ENCODE measurements at regions not wholly inside any gene's neighbourhood (a gene's known extent, or its start where the extent isn't known, plus 50 kb on each side); places are given as distances from the start of the nearest gene placed in this dataset.
"Not testable (repeated sequence)": the region's sequence is repeated elsewhere in the genome, so short reads cannot be mapped to it uniquely, and the experiment has no call there.

GRCh38 chr2:238723740-238724320, 124.1 kb upstream of the TWIST2 start:
- DNase-seq (ENCODE audit: low spot score), result not testable (repeated sequence)

DNA sequence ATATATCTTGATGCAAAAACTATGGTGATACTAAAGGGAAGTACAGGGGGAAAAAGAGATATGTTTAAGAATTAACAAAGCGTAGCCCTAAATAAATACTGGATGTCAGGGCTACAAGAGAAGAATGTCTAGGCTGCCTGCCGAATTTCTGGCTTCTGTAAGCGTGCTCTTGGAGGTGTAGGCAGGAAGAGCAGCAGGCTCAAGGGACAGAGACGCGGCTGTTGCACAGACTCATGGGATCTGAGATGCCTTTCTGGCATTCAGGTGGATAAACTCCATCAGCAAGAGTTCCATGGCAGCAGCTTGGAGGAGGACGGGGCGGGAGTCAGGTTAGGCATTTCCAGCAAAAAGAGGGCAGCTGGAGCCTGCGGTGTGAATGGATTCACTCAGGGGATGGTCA, 123.2 kb upstream of the TWIST2 start:
- DNase-seq (ENCODE audit: low spot score), result no peak

GRCh38 chr2:238725298-238725697, 122.6 kb upstream of the TWIST2 start:
- no peak for DNase-seq (ENCODE audit: low spot score)

DNA sequence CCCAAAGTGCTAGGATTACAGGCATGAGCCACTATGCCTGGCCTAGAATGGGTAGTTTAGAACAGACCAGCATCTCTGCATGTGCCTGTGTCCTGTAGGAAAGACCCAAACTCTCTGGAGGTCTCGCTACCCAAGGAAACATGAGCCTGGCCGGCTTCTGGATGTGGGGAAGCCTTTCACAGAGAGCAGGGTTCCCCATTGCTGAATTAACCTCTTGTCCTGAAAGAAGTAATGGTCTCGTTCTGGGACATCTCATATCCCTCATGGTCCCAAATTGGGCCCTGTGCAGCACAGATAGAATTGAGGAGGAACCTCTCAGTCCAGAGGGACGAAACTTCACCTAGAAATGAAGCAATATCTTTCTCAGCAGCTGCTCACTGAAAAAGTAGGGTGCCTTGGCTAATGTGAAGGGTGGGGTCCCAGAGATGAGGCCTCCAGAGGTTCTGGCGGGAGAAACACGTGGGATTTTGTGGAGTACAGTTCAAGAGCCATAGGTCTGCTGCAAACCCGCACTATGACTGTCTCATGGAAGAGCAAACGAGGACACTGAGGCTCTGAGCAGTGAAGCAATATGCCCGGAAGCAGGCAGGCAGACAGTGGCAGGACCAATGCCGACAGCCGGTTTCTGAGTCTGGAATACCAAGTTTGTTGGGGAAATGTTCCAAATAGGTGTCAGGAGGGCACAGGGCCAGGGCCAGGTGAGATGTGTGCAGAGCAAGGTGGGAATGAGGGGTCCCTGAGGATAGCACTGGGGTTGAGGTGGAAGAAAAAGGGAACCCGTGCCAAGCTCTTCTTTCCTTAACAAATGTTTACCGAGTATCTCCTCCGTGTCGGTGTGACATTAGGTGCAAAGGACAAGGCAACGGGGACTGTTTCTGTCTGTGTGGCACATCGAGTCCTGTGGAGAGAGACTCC, 121.0 kb upstream of the TWIST2 start:
- no peak for DNase-seq (ENCODE audit: low spot score)

GRCh38 chr2:238727585-238728329, 120.1 kb upstream of the TWIST2 start:
- DNase-seq (ENCODE audit: low spot score), result no peak

DNA sequence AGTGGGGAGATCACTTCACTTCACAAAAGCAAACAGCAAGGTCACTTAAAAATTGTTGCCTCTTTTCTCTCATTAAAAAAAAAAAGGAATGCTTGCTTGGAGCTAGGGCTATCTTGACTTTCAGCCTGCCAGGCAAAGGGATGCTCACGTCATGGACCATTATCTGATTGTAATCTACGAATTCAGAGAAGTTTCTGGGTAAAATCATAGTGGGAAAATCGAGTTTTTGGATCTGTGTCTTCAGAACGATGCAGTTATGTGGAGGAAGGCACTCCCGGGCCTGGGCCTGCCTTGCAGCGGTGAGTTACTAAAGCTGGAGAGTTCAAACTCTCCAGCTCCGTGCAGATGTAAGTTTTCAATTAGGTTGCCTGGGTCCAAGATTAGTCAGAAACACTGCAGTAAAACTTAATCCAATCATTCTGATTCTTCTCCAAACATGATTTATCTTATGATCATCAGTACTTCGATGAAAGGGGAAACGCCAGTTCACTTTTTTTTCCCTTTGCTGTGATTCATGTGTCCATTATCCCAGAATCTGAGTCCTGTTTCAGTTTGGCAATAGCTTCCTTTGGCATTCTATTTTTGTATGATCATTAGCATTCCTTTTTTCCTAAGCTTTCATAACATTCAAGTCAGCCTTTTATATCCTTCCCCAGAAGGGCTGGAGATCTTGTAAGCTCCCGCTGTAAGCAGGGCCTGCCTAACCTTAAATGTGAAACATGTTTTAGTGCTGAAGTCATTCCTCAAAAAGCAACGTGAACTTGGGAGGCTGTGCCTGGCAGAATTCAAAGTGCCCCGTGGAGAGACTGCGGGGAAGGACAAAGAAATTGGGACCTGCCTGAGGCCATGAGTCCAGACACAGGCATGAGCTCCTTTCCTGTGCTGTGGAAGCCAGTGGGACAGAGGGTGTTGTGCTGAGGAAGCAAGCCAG, 119.3 kb upstream of the TWIST2 start:
- no peak for DNase-seq (ENCODE audit: low spot score)

GRCh38 chr2:238729261-238729935, 118.5 kb upstream of the TWIST2 start:
- no peak for DNase-seq (ENCODE audit: low spot score)

DNA sequence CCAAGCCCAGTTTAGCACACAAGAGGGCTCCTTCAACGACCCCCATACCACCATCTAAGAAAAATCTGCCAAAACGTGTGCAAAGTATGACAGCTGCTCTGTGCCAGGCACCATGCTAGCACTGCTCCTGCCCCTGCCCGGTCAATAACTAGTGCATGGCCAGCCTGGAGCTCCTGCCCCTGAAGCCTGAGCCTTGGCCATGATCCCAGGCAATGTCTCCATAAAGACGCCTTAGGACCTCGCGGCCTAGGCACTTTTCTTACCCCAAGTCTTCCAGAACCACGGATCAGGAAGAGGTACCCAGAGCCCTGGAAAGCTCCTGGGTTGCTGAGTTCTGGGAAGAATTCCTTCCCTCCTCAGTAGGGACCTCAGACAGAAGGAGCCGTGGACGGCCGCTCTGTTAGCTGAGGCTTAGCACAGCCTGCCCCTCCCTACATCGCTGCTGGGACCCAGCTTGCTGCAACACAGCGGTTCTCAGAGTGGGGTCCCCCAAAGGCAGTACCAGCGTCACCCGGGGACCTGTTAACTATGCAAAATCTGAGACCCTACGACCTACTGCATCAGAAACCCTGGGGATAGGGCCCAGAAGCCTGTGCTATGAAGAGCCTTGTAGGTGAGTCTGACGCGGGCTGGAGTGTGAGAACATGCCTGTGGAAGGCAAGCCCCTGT, 117.8 kb upstream of the TWIST2 start:
- DNase-seq (ENCODE audit: low spot score), result no peak

- DNase-seq (ENCODE audit: low spot score), result no peak
Measured at GRCh38 chr2:238730881-238731280, 117.0 kb upstream of the TWIST2 start.

DNA sequence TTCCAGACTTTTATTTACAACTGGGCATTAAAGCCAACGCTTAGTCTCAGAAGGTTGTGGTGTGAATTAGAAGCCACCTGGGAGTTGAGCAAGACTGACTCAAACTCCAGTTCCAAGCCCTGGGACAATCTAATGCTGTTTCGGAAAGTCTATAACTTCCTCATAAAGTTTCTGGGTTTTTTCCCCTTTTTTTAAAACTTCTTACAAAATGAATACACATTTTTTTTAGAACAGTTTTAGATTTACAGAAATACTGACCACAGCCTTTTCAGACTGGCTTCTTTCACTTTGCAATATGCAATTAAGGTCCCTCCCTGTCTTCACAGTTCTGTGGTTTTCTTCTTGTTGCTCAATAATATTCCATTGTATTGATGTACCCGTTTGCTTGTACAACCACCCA, 115.9 kb upstream of the TWIST2 start:
- no peak for DNase-seq (ENCODE audit: low spot score)

DNA sequence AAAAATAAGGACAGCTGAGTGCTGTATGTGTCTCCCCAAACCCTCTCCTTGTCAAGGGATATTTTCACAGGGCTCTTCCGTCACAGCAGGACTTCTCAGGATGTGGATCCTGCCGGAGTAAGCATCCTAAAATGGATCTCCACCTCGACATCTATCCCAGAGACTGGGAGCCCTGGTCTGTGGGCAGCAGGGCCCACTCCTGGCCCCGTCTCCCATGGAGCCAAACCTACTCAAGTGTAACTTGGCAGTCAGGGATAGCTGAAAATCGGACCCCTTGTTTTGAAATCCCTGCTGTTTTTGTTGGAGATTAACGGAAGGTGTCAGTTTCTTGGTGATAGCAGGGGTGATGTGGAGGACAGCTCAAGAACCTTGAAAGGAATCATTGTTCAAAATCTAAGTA, 109.0 kb upstream of the TWIST2 start:
- no peak for DNase-seq (ENCODE audit: low spot score)

DNA sequence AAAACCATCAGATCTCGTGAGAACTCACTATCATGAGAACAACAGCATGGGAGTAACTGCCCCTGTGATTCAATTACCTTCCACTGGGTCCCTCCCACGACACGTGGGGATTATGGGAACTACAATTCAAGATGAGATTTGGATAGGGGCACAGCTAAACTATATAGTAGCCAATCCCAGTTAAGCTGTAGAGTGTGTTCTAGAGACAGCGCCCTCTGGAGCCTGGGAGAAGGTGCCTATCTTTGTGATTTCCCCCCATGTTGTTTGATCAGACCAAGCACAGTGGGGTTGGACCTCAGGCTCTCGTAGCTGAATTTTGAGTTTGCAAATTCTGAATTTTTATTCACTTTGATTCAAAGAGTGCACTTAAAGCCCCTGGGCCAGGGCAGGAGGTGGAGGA, 108.2 kb upstream of the TWIST2 start:
- DNase-seq (ENCODE audit: low spot score), result no peak

DNA sequence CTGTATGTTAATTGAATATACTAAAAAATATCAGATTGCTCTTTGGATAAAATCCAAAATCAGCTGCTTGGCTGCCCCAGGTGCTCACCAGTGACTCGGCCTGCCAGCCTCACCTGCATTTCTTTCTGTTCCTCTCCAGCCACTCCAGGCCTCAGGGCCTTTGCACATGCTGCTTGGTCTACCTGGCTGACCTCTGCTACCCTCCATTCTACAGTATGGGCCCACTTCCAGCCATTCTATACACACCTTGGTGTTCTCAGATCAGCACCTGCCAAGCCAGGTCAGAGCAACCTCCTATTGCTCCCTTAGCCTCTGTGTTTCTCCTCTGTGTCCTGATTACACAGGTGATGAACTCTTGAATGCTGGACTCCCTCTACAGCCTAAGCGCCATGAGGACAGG, 106.6 kb upstream of the TWIST2 start:
- DNase-seq (ENCODE audit: low spot score), result no peak

GRCh38 chr2:238742066-238742465, 105.8 kb upstream of the TWIST2 start:
- no peak for DNase-seq (ENCODE audit: low spot score)

- no peak for DNase-seq (ENCODE audit: low spot score)
Measured at GRCh38 chr2:238742664-238743063, 105.2 kb upstream of the TWIST2 start.

DNA sequence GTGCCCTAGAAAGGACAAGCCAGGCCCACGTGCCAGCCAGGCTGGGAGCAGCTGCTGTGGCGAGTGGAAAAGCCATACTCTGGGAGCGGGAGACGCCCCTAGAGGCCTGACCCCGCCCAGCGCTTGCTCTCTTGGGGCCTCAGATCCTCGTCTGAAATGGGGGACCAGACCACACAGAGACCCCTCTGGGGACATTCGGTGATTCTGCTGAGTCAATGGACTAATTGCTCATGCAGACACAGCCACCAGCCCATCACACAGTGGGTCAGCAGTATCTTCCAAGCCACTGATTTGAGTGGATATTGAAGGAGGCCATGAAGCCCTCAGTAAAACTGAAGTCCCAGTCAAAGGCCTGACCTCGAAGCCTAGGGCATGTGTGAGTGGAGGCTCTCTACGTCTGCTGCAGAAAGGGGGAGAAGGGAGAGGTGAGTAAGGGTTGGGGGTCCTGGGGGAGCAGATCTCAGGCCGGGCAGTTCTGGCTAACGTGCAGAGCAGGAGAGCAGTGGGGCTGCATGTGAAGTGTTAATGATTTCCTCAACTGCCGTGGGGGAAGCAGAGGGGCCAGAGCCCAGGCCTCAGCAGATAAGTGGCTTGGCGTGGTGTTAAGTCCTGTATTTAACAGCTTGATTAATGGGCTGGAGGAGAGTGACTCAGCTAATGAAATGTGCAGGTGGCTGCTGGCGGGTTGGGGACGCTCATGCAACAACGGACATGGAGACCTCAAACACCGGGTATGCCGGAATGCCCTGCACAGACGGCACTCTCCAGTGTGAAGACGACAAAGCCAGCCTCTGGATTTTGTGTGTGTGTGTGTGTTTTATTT, 104.4 kb upstream of the TWIST2 start:
- DNase-seq (ENCODE audit: low spot score), result no peak

DNA sequence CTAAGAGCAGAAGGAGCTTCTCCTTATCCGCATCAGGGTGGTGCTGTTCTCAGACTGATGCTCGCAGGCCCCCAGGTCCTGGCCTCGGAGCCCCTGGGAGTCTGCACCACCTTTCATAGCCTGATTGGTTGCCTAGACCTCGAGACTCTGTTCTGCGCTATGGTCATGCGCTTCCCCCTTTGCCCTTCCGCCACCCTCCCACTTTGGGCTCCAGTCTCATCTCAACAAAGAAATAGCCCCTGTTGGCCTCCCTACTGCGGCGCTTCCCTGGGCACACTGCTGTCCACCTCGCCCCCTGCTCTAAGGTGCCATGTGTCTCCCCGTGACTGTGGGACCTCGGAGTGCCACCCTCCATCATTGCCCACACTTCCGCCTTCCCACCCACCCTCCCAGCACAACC, 102.9 kb upstream of the TWIST2 start:
- no peak for DNase-seq (ENCODE audit: low spot score)

DNA sequence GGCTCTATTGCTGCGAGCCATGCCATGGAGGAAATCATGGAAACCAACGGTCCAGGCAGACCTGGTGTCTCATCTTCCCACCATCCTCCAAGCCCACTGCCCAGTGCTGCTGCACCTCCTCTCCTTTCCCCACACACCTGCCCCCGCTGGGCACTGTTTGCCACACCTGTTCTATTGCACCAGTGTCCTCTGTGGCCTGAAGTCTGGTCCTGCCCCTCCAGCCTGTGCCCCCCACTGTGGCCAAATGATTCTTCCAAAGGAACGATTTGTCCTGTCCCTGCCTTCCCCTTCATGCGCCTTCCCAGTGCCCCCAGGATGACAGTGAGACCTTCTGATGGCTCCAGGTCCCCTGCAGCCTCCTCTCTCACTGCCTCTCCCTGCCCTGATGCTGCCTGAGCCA, 101.9 kb upstream of the TWIST2 start:
- DNase-seq (ENCODE audit: low spot score), result no peak

DNA sequence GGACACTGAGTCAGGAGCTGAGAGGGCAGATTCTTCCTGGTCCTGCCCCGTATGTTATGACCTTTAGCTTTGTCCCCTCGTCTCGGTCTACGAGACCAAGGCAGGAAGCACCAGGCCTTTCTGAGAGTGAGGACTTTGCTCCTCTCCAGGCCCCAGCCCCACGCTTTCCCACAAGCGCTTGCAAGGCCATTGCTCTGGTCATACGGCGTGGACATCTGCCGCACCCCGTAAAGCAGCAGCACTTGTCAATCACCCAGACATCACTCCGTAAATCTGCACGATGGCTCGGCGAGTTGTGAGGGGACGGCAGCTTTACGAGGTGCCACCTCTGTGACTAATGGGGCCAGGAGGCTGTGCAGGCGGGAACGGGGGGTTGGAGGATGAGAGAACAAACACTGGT, 100.8 kb upstream of the TWIST2 start:
- no peak for DNase-seq (ENCODE audit: low spot score)

DNA sequence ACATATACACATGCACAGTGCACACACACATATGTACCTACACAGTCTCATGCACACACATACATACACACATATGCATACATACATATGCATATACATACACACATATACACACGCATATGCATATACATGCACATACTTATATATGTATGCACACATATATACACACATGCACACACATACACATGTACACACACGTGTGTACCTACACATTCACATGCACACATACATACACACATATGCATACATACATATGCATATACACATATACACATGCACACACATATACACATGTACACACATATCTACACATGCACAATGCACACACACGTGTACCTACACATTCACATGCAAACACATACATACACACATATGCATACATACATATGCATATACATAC, 100.3 kb upstream of the TWIST2 start:
- DNase-seq (ENCODE audit: low spot score), result no peak

Measured in cerebellar cortex (tissue), 1 donor.